ENCODE measurements at regions not wholly inside any gene's neighbourhood (a gene's known extent, or its start where the extent isn't known, plus 50 kb on each side); places are given as distances from the start of the nearest gene placed in this dataset.

DNA sequence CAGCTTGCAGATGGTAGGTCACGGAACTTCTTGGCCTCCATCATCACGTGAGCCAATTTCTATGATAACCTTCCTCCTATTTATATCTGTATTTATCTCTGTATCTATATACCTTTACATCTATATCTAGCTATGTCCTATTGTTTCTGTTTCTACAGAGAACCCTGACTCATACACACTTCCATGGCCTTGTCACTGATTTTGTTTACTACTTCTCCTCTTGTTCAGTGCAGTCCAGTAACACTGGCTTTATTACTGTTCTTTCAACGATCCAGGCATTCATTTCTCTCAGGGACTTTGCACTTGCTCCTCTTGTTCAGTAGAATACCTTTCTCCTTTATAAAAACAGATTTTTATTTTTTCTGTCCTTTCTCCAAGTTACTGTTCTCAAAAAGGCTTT is 937.0 kb upstream of the ALCAM start:
- no peaks in the 10 kb centered on the region for H3K27me3 ChIP-seq (ENCODE audit: insufficient read depth, low read depth, low read length)
- TF ChIP-seq SMC3 (conservative IDR thresholded peaks at IDR 0.05; ENCODE audit: poor library complexity), result no peak
- no peak for TF ChIP-seq TAF1 (IDR thresholded peaks at IDR 0.05; ENCODE audit: low read depth)
- TF ChIP-seq RAD21 (conservative IDR thresholded peaks at IDR 0.05), result no peak
- TF ChIP-seq EZH2 (IDR thresholded peaks at IDR 0.05; ENCODE audit: borderline replicate concordance, insufficient read depth, low read length, poor library complexity, severe bottlenecking), result no peak
- TF ChIP-seq EP300 (conservative IDR thresholded peaks at IDR 0.05; ENCODE audit: poor library complexity, severe bottlenecking), result no peak
- TF ChIP-seq POLR2AphosphoS5 (IDR thresholded peaks at IDR 0.05), result no peak
- TF ChIP-seq, protein P1, sequence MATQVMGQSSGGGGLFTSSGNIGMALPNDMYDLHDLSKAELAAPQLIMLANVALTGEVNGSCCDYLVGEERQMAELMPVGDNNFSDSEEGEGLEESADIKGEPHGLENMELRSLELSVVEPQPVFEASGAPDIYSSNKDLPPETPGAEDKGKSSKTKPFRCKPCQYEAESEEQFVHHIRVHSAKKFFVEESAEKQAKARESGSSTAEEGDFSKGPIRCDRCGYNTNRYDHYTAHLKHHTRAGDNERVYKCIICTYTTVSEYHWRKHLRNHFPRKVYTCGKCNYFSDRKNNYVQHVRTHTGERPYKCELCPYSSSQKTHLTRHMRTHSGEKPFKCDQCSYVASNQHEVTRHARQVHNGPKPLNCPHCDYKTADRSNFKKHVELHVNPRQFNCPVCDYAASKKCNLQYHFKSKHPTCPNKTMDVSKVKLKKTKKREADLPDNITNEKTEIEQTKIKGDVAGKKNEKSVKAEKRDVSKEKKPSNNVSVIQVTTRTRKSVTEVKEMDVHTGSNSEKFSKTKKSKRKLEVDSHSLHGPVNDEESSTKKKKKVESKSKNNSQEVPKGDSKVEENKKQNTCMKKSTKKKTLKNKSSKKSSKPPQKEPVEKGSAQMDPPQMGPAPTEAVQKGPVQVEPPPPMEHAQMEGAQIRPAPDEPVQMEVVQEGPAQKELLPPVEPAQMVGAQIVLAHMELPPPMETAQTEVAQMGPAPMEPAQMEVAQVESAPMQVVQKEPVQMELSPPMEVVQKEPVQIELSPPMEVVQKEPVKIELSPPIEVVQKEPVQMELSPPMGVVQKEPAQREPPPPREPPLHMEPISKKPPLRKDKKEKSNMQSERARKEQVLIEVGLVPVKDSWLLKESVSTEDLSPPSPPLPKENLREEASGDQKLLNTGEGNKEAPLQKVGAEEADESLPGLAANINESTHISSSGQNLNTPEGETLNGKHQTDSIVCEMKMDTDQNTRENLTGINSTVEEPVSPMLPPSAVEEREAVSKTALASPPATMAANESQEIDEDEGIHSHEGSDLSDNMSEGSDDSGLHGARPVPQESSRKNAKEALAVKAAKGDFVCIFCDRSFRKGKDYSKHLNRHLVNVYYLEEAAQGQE (IDR thresholded peaks at IDR 0.05; ENCODE audit: borderline replicate concordance), result no peak
- TF ChIP-seq MXI1 (conservative IDR thresholded peaks at IDR 0.05; ENCODE audit: poor library complexity, severe bottlenecking), result no peak
- no peak for TF ChIP-seq CTCF (IDR thresholded peaks at IDR 0.05; ENCODE audit: poor library complexity, severe bottlenecking)
- no peaks in the 10 kb centered on the region for H3K9me3 ChIP-seq (ENCODE audit: low read length)
- no peak overlapping the region for H3K27ac ChIP-seq (ENCODE audit: low read length)
- H3K79me2 ChIP-seq (replicated peaks; ENCODE audit: insufficient read depth, low read length), result no peaks in the 10 kb centered on the region
- no peaks in the 10 kb centered on the region for H3F3A ChIP-seq (ENCODE audit: insufficient read depth, low read length, poor library complexity, severe bottlenecking)
- no peak overlapping the region for H3K9ac ChIP-seq (ENCODE audit: low read length)
- no peak overlapping the region for H2AFZ ChIP-seq (ENCODE audit: low read depth, low read length)
- no peaks in the 10 kb centered on the region for H3K36me3 ChIP-seq (ENCODE audit: insufficient read depth, low read length)
- no peaks in the 10 kb centered on the region for H3K9me2 ChIP-seq (ENCODE audit: insufficient read depth, low read length)
- H3K4me2 ChIP-seq (ENCODE audit: low read length), result no peak overlapping the region
- no peak overlapping the region for H3K4me3 ChIP-seq (ENCODE audit: low read length)
- H4K20me1 ChIP-seq (ENCODE audit: insufficient read depth), result no peaks in the 10 kb centered on the region

DNA sequence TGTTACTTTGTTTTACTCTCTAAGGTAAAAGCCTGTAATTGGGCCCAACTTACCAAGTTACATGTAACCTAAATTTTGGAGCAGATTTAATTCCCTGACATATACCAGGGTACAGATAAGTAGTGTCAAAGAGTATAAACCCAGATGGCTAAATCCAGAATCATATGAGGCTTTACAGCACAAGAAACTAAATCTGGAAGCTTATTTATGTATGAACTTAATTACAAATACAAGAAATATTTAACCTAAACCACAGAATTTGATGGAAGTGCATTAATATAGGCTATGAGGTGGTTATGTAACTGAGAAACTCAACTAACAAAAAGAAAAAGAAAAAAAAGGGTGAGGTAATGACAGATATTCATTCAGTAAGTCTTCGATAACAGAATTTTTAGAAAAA is 930.2 kb upstream of the ALCAM start:
- Histone ChIP-seq H3K36me3 (ENCODE audit: insufficient read depth, low read length) (no peaks in the 10 kb centered on the region), H3K9me3 (ENCODE audit: low read length) (no peaks in the 10 kb centered on the region), H3K27me3 (ENCODE audit: insufficient read depth, low read depth, low read length) (no peaks in the 10 kb centered on the region), H3K9ac (ENCODE audit: low read length) (no peak overlapping the region), H4K20me1 (ENCODE audit: insufficient read depth) (no peaks in the 10 kb centered on the region), H3F3A (ENCODE audit: insufficient read depth, low read length, poor library complexity, severe bottlenecking) (no peaks in the 10 kb centered on the region), H3K4me3 (ENCODE audit: low read length) (no peak overlapping the region), H3K4me2 (ENCODE audit: low read length) (no peak overlapping the region), H3K9me2 (ENCODE audit: insufficient read depth, low read length) (no peaks in the 10 kb centered on the region), H3K79me2 (replicated peaks; ENCODE audit: insufficient read depth, low read length) (no peaks in the 10 kb centered on the region), H3K27ac (ENCODE audit: low read length) (no peak overlapping the region), H2AFZ (ENCODE audit: low read depth, low read length) (no peak overlapping the region)
- no peak for TF ChIP-seq CTCF (IDR thresholded peaks at IDR 0.05; ENCODE audit: poor library complexity, severe bottlenecking)
- no peak for TF ChIP-seq EP300 (conservative IDR thresholded peaks at IDR 0.05; ENCODE audit: poor library complexity, severe bottlenecking)
- no peak for TF ChIP-seq SMC3 (conservative IDR thresholded peaks at IDR 0.05; ENCODE audit: poor library complexity)
- TF ChIP-seq RAD21 (conservative IDR thresholded peaks at IDR 0.05), result no peak
- no peak for TF ChIP-seq EZH2 (IDR thresholded peaks at IDR 0.05; ENCODE audit: borderline replicate concordance, insufficient read depth, low read length, poor library complexity, severe bottlenecking)
- TF ChIP-seq POLR2AphosphoS5 (IDR thresholded peaks at IDR 0.05), result no peak
